Tongue (tissue), 1 donor: ENCODE measurements at regions not wholly inside any gene's neighbourhood (a gene's known extent, or its start where the extent isn't known, plus 50 kb on each side); places are given as distances from the start of the nearest gene placed in this dataset.

ENCODE experiments used
- DNase-seq: peaks from one replicate; pipeline ENCODE4 v3.0.0-alpha.2; 2015

DNA sequence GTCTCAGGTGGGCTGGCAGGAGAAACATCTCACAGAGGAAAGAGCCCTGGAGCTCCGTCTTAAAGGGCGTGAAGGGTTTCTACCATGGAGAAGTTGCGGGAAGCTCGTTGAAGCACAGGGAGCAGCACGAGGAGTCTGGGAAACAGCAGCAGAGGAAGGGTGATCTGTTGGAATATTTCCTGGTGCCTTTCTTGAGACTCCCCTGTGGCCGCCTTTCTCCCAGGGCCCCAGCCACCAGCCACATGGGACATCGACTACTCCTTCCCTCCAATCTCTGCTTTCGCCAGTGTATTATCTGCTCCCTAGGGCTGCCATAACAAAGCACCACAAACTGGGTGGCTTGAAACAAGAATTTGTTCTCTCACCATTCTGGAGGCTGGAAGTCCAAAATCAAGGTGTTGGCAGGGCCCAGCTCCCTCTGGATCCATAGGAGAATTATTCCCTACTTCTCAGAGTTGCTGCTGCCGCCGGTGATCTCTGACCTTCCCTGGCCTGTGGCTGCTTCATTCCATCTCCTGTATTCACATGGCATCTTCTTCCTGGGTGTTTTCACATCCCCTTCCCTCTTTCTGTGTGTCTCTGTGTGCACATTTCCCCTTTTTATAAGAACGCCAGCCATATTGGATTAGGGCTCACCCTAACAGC lies 152.8 kb upstream of the GSC start:
- no peak for DNase-seq

DNA sequence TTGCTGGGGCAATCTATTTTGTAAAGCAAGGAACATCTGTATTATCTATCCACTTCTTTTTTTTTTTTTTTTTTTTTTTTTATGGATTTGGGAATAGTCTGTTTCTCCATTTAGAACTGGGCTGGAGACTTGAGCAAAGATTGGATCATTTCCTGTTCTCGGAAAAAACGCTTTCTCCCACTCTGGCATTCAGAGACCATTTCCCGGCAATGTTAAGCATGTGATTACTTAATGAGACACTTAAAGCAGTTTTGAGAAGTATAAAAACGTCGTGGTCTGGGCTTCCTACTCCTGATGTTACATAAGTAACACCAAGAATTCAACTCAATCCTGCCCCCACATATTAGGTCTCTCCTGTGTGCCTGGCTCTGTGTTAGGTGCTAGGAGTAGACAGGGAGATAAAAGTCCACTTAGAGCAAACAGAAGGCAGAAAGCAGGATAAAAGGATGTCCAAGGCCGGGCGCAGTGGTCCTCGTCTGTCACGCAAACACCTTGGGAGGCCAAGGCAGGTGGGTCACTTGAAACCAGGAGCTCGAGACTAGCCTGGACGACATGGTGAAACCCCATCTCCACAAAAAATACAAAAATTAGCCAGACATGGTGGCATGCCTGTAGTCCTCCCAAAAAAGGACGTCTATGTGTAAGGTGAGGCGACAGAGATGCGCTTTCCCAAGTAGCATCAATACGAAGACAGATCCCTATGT lies 152.1 kb upstream of the GSC start:
- DNase-seq, result peak; percentile 55

DNA sequence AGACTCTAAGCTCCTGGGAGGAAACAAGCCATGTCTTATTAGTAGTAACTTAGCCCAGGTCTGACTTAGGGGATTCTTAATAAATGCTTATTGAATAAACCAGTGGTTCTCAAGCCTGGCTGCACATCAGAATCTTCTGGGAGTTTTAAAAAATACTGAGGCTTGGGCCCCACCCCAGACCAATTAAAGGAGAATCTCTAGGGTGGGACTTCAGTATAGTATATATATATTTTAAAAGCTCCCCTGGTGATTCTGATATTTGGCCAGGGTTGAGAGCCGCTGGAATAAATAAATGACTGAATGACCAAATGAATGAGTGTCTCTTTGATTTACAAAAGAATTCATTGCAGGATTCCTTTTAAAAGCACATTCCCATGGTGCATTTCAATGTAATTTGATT lies 151.5 kb upstream of the GSC start:
- DNase-seq, result no peak

DNA sequence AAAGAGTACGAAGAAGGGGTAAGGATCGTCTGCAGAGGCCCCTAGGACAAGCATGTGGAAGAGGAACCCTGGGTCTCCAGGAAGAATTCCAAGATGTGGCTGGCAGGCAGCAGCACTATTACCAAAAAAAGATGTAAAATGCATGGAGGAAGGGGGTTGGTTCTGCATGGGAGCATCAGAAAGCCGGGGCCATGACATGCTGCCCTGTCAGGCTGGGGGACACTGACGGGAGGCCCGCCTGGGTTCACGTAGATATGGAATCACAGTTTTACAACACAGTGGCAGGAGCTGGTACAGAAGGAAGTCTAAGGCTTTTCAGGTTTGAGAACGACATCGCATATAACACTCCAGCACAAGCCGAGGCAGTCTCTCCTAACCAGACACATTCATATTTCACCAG lies 150.0 kb upstream of the GSC start:
- DNase-seq, result no peak

DNA sequence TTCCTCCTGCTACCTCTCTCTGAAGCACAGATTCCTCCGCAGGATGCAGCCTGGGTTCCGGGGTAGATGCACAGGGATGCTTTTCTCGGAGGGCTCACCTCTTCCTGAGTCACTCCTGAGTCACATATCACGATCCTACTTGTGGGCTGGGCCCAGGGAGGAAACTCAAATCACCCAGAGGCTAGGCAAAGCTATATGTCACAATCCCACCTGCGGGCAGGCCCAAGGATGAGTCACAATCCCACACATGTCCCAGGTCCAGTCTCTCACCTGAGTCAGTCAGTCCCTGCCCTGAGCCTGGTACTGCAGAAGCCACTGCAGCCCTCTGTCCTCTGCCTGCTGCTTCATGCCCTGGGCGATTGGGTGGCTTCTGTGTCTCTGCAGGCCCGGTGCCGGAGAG lies 149.0 kb upstream of the GSC start:
- DNase-seq, result no peak

DNA sequence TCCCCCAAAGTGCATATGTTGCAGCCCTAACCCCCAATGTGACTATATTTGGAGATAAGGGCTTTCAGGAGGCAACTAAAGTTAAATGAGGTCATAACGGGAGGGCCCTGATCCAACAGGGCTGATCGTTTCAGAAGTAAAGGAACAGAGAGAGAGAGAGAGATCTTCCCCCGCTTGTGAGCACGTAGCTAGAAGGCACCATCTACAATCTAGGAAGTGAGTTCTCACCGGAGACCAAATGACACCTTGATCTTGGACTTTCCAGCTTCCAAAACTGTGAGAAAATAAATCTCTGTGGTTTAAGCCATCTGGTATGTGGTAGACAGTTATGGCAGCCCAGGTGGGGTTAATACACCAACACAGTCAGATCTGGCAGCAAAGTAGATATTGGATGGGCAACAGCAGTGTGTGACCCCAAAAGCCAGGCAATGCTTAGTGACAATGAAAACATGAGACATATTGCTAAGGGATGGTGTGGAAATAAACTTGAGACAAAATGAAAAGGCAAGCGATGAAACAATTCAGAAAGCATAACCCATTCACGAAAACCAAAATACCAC lies 147.2 kb upstream of the GSC start:
- DNase-seq, result no peak

DNA sequence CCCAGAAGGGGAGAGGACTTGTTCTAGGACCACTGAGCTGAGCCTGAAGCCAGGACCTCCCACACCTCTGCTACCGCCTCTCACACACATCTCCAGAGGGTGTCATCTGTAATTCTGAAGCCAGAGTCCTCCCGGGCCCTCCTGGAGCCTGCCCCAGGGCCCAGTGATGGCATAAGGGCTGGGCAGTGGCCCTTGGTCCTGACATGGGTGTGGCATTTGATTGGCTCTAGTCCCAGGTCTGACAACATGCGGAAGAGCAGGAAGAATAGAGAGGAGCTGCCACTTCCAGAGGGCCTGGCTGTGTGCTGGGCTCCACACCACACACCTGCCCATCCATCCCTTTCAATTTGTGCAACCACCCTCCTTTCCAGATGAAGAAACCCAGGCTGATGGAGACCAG lies 144.3 kb upstream of the GSC start:
- no peak for DNase-seq

DNA sequence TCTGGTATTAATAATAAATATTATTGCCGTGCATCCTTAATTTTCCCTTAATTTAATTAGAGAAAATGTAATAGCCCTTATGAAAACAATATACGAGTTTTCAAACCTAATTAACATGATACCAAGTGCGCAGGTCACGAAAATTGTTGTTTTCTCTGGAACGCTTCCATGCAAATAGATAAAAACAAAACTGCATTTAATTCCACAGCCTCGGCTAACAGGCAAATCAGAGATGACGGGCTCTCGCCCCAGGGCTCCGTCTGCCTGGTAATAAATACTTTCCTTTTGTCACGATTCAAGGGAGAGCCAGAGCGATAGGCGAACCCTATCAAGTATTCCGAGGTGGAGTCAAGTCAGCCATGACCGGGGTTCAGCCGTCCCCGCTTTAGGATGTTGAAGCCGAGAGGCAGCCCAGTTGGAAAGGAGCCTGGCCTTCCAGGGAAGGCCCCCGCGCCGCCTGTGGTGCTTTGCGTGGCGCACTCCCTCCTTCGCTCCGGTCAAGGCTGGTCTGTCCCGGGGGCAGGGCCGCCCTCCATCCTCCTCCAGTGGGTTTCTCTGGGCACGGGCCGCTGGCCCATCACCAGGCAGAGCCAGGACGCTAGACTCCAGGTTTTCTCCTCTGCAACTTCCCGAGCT lies 137.8 kb upstream of the GSC start:
- no peak for DNase-seq

DNA sequence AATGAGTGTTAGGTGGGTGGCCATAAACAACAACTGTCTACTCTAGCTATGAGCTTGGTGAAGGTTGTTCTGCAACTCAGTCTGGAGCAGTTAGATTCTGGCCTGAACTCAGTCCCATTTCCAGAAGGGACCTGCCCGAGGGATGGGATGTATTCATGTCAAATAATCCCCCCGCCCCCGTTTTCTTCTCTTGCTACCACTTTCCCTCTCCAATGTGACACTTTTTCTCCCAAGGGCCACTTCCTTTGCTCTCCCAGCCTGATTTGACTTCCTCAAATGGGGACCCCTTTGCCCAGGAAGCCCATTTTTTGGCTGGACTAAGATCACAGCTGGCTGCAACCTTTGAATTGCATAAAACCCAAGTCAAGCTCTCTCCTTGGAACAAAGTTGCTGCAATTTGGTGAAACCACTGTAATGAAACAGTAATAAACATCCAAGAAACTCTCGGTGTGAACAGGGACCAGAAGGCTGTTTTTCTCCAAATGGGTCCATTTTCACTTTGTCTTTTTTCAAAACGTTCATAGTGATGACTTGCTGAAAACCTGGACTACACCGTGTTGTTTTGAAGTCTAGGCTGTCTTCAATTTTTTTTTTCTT lies 137.2 kb upstream of the GSC start:
- no peak for DNase-seq

DNA sequence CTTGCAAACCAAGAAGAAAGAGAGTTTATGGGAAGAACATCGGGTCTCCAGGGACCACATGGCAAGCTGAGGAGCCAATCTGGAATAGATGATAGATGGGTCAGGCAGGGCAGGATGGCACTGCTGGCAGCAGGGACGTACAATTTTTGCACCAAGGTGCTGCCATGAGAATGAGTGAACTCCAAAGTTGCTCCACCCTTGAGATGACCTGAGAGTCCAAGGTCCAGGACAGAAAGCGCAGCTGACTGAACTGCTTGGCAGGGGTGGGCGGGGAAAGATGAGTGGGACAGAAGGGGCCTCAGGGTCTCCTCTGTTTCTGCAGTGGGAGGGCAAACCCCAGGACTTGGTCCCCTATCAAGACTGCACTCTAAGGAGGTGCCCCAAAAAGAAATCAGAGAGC lies 136.7 kb upstream of the GSC start:
- DNase-seq, result no peak

DNA sequence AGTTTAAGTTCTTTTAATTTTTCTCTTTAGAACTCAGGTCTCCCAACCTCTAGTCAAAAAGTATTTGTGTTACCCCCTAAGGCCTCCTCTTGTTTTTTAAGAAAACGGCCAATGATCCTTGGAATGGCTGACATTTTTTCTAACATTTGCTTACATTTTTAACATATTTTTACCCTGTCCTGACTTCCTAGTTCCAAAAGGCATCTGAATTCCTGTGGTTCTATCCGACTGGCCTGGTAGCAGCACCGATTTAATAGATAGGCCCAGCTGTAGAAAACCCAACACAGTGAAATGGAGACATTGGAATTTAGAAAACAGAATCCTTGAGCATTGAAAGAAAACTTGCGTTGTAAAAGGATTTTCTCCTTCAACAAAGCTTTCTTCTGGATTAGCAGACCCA lies 134.7 kb upstream of the GSC start:
- no peak for DNase-seq

DNA sequence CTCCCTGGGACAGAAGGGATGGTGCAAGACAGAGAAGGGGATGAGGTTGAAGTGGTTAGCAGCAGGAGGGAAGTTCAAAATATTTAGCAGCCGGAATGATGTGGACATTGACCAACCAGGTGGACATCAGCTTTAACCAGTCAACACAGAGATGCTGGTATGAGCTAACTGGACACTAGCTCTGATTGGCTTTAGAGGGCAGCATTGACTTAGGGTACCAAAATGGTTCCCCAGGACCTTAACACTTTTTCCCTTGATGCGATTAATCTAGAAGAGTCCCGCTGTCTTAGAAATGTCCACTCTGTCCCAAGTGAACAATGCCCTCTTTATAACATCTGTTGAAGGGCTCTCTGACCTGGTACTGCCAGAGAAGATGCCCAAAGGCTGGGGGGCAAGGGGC lies 134.0 kb upstream of the GSC start:
- DNase-seq, result no peak

DNA sequence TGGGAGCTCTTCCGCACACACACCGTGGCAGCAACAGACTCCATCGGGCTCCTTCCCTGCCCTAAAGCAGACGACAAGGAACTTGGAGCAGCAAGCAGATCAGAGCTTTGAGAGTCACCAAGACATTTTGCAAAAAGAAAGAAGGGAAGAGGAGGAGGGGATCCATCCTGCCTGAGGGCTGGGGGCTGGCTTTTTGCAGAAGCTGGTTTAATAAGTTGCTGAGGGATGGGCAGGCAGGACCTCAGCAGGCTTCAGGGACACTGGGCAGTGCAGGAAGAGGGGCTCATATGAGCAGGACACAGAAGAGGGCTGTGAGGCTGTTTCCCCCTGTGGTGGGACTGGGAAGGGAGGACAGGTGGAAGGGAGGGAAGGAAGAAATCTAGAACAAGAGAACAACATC lies 133.4 kb upstream of the GSC start:
- DNase-seq, result no peak

DNA sequence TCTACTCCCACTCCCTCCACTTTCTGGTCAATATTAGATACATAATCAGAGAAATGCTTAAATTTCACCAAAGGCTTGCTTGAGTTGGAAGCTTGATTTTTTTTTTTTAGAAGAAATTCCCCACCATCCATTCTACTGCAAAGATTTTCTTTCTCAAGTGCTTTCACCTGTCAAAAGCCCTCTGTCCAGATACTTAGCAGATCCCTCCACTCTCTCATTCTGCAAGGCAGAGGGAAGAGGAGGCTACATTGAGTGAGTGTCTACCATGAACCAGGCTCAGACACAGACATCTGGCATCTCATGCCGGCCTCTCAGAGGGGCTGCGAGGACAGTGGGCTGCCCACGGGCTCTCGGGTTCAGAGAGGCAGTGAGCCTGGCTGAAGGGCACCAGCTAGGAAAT lies 127.6 kb upstream of the GSC start:
- DNase-seq, result peak; percentile 50

DNA sequence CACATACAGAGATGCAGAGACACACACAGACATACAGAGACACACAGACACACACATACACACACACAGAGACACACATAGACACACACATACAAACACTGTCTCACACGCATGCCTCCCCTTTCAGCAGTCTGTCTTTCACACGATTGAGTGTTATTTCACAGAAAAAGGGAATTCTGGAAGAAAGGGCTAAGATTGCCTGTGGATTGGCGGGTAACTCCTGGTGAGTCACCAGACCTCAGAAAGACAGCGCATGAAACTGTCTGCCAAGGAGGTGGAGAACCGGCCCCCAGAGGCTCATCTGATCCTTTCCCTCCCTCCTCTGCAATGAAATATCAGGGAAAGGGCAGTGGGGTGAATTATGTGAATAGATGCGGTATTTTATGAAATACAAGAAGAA lies 127.2 kb upstream of the GSC start:
- DNase-seq, result no peak

DNA sequence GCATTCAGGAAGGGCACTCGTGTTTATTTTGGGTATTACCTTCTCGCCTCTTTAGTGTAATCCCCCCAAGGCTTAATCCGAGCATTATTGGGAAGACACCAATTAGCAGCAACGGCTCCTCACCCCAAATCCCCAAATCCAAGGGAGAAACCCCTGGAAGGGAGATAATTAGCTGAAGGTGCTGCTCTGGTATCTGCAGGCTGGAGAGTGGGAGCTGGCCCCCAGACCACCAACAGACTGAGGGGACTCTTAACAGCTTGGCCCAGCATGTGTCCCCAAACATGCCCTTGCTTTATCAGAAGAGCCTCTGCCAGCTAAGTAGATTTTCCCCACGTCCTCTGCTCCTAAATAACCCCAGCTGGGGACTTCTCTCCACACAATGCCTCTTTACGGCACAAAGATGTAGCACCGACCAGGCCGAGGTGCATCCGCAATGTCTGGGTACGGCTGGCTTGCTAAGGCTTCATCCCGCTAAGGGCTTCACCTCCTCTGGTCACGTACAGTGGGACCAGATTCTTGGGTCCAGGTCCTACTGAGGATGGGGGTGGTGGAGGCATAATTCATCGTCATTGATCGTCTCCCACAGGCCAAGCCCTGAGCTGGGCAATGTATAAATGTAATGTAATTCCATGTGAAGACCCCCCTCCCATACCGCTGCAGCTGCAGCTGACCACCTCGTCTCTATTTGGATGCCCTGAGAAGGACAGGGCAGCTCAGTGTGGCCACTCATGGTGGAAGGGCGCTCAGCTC lies 123.7 kb upstream of the GSC start:
- DNase-seq, result no peak

DNA sequence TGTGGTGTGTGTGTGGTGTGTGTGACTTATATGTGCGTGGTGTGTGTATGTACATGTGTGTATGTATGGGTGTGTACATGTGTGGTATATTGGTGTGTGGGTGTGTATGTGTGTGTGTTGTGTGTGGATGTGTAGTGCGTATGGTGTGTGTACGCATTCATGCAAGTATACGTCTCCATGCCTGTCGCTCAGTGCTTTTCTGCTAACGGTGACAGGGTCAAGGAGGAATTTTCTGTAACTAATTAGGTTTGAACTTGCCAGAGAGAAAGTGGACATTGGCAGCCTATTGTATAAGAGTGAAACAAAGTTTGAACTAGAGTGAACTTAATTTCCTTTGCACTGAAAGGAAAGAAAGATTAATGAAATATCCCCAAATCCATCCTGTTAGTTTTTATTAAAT lies 120.9 kb upstream of the GSC start:
- no peak for DNase-seq

DNA sequence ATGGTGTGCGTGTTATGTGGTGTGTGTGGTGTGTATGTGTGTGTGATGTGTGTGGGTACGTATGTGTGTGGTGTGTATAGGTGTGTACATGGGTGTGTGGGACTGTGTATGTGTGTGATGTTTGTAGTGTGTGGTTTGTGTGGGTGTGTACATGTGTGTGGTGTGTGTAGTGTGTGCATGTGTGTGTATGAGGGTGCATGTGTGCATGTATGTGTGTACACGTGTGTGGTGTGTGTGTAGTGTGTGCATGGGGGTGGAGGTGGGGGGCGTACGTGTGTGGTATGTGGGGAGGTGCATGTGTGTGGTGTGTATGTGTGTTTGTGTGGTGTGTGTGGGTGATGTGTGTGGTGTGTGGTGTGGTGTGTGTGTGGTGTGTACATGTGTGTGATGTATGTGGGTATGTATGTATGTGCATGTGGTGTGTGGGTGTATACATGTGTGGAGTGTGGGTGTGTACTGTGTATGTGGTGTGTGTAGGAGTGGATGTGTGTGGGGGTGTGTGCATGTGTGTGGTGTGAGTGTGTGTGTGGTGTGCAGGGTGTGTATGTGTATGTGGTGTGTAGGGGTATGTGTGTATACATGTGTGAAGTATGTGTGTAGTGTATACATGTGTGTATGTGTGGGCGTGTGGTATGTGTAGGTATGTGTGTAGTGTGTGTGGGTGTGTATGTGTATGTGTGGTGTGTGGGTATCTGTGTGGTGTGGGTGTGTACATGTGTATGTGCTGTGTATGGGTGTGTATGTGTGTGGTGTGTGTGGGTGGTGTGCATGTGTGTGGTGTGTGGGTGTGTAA lies 119.8 kb upstream of the GSC start:
- DNase-seq, result no peak

DNA sequence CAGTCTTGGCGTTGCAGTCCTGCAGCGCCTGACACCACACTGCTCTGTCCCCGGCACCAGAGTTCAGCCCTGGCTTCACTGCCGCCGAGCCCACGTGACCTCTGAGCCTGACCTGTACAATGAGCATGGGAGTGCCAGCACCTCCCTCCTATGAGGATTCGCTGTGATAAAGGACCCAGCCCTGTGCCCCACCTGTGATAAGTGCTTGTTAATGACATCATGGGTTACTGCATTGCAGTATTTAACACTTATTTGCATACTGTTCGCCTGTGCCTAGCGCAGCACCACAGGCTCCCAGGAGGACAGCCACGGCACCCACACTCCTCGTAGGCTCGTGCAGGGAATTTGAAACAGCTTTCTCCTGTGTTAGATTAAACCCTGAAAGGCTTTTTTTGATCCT lies 118.2 kb upstream of the GSC start:
- DNase-seq, result no peak

DNA sequence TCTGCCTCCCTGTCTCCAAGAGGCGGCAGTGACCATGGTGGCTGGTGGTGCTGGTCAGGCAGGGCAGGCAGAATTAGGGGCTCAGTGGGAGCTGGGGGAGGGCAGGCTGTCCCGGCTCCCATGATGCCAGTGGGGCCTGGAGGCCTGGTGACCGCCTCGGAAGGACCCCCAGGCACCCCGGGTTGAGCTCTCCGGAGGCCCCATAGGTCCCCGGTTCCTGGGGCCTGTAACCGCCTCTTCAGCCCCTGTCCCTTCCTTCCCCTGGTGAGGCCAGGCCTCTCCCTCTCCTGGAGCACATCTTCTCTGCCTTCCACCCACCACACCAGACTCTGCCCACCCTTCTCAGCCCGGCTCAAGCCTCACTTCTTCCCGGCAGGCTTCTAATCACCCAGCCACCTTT lies 117.7 kb upstream of the GSC start:
- no peak for DNase-seq

DNA sequence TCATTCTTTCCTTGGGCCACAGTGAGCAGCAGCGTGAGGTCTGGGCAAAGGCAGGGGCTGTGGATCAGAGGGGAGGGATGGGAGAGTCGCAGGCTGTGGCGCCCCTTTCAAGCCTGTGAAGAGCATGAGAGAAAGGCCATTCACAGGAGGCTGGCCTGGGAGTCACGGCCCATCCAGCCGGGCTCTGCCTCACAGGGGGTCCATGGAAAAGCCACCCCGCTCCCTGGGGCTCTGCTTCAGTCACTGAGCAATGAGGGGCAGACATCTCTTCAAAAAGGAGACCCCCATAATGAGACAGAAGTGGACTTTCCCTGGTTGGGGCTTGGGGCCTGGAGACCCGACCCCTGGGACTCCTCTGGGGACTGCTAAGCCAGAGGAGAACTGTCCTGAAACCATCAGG lies 117.0 kb upstream of the GSC start:
- DNase-seq, result no peak
